ENCODE measurements at regions not wholly inside any gene's neighbourhood (a gene's known extent, or its start where the extent isn't known, plus 50 kb on each side); places are given as distances from the start of the nearest gene placed in this dataset.

DNA sequence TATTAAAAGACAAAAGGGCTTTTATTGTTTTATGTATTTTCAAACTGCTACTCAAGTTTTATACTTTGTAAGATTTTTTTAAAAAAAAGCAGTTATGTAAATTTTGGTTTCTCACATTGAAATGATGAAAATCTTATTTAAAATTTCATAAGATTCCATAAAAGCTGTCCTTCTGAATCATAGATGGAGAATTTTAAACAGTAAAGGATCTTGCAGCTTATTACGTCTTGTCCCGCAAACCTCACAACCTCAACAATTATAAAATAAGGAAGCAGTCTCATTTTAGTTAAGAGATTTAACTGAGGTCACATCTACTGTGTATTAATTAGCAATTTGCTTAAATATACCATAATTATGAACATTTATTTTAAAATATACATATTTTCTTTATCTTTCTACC, 581.0 kb upstream of the SPRY2 start:
- TF ChIP-seq RAD21 (conservative IDR thresholded peaks at IDR 0.05) (no peak), EZH2 (IDR thresholded peaks at IDR 0.05; ENCODE audit: borderline replicate concordance, insufficient read depth, low read length, poor library complexity, severe bottlenecking) (no peak), SMC3 (conservative IDR thresholded peaks at IDR 0.05; ENCODE audit: poor library complexity) (no peak)
- TF ChIP-seq, protein P1, sequence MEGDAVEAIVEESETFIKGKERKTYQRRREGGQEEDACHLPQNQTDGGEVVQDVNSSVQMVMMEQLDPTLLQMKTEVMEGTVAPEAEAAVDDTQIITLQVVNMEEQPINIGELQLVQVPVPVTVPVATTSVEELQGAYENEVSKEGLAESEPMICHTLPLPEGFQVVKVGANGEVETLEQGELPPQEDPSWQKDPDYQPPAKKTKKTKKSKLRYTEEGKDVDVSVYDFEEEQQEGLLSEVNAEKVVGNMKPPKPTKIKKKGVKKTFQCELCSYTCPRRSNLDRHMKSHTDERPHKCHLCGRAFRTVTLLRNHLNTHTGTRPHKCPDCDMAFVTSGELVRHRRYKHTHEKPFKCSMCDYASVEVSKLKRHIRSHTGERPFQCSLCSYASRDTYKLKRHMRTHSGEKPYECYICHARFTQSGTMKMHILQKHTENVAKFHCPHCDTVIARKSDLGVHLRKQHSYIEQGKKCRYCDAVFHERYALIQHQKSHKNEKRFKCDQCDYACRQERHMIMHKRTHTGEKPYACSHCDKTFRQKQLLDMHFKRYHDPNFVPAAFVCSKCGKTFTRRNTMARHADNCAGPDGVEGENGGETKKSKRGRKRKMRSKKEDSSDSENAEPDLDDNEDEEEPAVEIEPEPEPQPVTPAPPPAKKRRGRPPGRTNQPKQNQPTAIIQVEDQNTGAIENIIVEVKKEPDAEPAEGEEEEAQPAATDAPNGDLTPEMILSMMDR (IDR thresholded peaks at IDR 0.05; ENCODE audit: poor library complexity, severe bottlenecking) = no peak
